A673 (cell line): ENCODE measurements at regions not wholly inside any gene's neighbourhood (a gene's known extent, or its start where the extent isn't known, plus 50 kb on each side); places are given as distances from the start of the nearest gene placed in this dataset.

ENCODE experiments used
- EZH2 ChIP-seq: fragments of 200-600 bp; sonication (generic); IDR thresholded peaks from 2 replicates; pipeline ENCODE4 v1.6.1; 2017; ENCODE audit warnings: borderline replicate concordance, low read depth, mild to moderate bottlenecking, mixed read lengths, antibody characterized with exemption, low read length; ENCODE audit not compliant: poor library complexity, severe bottlenecking
- TF ChIP-seq, protein P1 (sequence below): fragments of 300-800, 200-600 bp; sonication (generic); conservative IDR thresholded peaks from 2 replicates; pipeline ENCODE4 v1.5.1; 2017; ENCODE audit warnings: low read depth, mild to moderate bottlenecking, antibody characterized with exemption, low read length, moderate library complexity, mixed read lengths

DNA sequence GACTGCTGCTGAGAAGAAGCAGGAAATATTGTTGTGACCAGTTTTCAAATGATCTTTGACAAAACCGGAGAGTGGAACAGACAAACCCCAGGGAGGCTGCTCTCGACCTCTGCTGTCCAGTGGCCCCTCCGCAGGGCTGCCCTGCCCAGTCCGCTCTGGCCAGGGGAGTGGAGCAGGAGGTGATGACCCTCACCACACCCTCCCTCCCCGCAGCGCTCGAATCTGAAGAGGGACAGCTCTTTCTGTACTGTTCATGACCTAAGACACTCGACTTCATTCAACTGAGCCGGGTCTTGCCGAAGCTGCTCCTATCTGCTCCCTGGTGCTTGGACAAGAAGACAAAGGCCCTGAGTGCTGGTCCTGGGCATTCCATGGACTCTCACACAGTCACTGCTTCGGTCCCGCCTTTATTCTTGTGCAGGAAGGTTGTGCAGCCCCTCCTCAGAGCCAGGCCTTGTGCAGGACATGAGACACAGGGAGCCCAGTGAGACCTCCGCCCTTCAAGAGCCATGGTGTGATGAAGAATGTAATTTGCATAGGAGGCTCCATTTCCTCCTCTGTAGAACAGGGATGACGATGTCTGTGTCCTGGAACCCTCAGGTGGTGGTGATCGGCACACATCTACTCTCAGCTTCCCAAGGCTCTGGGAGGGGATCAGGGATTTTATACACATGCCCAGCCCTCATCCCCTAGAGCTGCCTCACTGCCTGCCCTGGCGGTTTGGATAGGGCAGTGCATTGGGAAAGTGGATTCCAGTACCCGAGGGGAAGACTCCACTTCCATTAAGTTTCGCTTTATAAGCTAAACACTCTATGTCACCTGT lies 97.1 kb upstream of the PRR20G start:
- TF ChIP-seq, protein P1, sequence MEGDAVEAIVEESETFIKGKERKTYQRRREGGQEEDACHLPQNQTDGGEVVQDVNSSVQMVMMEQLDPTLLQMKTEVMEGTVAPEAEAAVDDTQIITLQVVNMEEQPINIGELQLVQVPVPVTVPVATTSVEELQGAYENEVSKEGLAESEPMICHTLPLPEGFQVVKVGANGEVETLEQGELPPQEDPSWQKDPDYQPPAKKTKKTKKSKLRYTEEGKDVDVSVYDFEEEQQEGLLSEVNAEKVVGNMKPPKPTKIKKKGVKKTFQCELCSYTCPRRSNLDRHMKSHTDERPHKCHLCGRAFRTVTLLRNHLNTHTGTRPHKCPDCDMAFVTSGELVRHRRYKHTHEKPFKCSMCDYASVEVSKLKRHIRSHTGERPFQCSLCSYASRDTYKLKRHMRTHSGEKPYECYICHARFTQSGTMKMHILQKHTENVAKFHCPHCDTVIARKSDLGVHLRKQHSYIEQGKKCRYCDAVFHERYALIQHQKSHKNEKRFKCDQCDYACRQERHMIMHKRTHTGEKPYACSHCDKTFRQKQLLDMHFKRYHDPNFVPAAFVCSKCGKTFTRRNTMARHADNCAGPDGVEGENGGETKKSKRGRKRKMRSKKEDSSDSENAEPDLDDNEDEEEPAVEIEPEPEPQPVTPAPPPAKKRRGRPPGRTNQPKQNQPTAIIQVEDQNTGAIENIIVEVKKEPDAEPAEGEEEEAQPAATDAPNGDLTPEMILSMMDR: no peak
- no peak for TF ChIP-seq EZH2
